Kidney epithelial cell (primary cell): ENCODE measurements at regions not wholly inside any gene's neighbourhood (a gene's known extent, or its start where the extent isn't known, plus 50 kb on each side); places are given as distances from the start of the nearest gene placed in this dataset.

Experiments
- DNase-seq: peaks from one replicate; pipeline ENCODE4 v3.0.0-alpha.2; 2010; ENCODE audit warnings: low read depth
- H3K27me3 ChIP-seq: 2 replicates; pipeline ENCODE4 v1.6.0; 2011; ENCODE audit warnings: low read length; ENCODE audit not compliant: control insufficient read depth, insufficient read depth
- H3K36me3 ChIP-seq: 2 replicates; pipeline ENCODE4 v1.5.1; 2011; ENCODE audit warnings: low read length; ENCODE audit not compliant: control insufficient read depth, insufficient read depth
- H3K4me3 ChIP-seq: 2 replicates; pipeline ENCODE4 v1.5.1; 2011; ENCODE audit warnings: low read depth, mild to moderate bottlenecking, control low read depth, low read length
- TF ChIP-seq, protein P1 (sequence below): IDR thresholded peaks from 2 replicates; pipeline ENCODE4 v1.5.1; 2011; ENCODE audit warnings: mild to moderate bottlenecking, moderate library complexity, low read length, control low read depth, inconsistent platforms; ENCODE audit not compliant: insufficient read depth, poor library complexity, severe bottlenecking

DNA sequence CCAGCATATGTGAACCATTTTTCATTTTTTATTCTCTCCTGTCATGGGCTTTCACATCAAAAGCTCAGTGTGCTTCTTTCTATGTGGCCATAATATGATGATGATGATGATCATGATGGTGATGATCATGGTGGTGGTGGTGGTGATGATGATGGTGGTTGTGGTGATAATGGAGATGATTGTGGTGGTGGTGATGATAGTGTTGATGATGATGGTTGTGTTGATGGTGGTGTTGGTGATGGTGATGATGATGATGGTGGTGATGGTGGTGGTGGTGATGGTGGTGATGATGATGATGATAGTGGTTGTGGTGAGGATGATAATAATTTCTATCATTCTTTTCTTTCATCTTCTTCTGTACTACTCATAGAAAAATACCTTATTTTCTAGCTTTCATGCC is 413.1 kb upstream of the VSTM2A start:
- DNase-seq = no peak
- no peaks in the 10 kb centered on the region for H3K36me3 ChIP-seq
- TF ChIP-seq, protein P1, sequence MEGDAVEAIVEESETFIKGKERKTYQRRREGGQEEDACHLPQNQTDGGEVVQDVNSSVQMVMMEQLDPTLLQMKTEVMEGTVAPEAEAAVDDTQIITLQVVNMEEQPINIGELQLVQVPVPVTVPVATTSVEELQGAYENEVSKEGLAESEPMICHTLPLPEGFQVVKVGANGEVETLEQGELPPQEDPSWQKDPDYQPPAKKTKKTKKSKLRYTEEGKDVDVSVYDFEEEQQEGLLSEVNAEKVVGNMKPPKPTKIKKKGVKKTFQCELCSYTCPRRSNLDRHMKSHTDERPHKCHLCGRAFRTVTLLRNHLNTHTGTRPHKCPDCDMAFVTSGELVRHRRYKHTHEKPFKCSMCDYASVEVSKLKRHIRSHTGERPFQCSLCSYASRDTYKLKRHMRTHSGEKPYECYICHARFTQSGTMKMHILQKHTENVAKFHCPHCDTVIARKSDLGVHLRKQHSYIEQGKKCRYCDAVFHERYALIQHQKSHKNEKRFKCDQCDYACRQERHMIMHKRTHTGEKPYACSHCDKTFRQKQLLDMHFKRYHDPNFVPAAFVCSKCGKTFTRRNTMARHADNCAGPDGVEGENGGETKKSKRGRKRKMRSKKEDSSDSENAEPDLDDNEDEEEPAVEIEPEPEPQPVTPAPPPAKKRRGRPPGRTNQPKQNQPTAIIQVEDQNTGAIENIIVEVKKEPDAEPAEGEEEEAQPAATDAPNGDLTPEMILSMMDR = no peak
- H3K4me3 ChIP-seq = no peak overlapping the region
- no peaks in the 10 kb centered on the region for H3K27me3 ChIP-seq

DNA sequence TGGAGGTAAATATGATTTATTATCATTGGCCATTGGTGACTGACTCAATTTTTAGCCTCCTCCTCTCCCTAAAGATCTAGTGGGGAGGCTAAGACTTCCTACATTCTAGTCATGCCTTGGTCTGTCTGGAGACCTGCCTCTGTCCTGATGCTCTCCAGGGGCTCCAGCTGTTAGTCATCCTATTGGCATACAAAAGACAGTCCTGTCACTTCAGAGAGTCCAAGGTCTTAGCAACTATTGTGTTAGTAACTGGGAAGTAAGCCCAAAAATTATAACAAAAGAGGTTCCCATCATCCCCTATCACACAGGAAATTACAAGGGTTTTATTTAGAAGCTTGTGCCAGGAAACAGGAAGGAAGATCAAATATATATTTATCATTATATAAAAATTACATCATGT is 400.6 kb upstream of the VSTM2A start:
- no peak overlapping the region for H3K4me3 ChIP-seq
- DNase-seq = no peak
- TF ChIP-seq, protein P1 = no peak
- no peaks in the 10 kb centered on the region for H3K36me3 ChIP-seq
- H3K27me3 ChIP-seq = no peaks in the 10 kb centered on the region

DNA sequence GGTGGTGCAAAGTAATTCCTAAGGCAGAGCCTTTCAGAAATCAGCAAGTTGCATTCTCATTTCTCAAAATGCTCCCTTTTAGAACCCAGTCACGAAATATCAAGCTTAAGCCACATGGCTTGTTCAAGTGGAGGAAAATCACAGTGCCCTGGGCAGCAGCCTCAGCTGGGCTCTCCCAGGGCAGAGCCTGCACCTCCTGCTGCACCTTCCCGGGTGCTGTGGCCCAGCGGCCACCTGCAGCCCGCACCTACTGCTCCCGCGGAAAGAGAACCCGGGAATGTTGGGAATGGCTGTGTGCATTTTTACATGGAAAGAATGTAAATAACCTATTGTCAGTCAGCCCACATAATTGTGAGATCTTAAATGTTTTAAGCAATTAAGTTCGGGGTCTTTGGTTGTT is 396.5 kb upstream of the VSTM2A start:
- no peak for DNase-seq
- H3K36me3 ChIP-seq = no peaks in the 10 kb centered on the region
- TF ChIP-seq, protein P1 = no peak
- H3K4me3 ChIP-seq = no peak overlapping the region
- no peaks in the 10 kb centered on the region for H3K27me3 ChIP-seq

DNA sequence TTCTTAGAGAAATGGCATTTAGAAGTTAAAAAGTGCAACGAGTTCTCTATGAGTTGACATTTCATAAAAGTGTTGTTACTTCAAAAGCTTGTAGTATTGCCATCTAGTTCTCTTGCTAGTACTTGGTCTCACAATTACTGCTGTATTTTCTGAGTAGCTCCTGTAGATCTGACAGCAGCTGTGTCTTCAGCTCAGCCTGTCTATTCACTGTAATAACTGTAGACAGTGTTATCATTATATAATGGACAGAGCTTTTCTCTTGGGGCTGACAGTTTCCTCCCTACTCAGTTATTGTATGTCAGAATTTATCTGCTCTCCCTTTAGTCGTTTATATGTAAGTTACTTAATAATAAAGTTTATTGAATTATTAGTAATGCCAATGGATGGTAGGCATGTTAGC is 388.7 kb upstream of the VSTM2A start:
- Histone ChIP-seq H3K36me3 (no peaks in the 10 kb centered on the region), H3K27me3 (no peaks in the 10 kb centered on the region), H3K4me3 (no peak overlapping the region)
- DNase-seq = no peak
- TF ChIP-seq, protein P1 = no peak

DNA sequence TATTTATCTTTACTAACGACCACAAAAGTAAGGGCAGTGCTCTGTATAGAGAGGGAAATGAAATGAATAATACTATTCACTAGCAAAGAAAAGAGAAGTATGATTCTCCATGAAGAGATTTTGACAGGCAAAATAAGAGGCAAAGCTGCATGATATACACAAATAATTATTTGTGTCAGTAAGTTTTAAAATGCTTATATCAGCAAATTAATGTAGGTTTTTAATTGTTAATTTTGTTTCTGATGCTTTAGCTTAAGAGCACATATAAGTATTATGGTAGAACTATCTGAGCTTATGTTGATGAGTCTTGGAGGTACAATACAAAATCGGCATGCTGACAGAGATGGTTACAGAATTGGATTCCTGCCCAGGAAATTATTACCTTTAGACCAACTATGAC is 383.1 kb upstream of the VSTM2A start:
- Histone ChIP-seq H3K36me3 (no peaks in the 10 kb centered on the region), H3K4me3 (no peak overlapping the region), H3K27me3 (no peaks in the 10 kb centered on the region)
- DNase-seq = no peak
- TF ChIP-seq, protein P1 = no peak

DNA sequence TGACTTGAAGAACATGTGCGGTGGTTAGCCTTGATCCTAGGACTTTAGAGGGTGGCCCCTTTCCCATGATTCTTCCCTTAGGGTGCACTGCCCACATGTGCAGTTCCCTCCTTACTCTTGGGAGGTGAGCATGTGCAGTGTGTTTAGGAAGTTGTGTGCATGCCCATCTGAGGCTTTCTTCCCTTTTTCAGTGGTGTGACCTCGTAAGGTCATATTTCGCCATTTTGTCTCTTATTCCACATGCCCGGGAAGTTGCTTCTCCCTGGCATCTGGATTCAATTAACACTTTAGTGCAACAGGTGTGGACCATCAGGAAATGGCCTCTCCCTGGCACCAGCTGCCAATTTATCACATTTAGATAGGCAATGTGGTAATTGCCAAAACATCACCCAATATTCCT is 380.6 kb upstream of the VSTM2A start:
- TF ChIP-seq, protein P1 = no peak
- no peaks in the 10 kb centered on the region for H3K27me3 ChIP-seq
- no peak overlapping the region for H3K4me3 ChIP-seq
- no peak for DNase-seq
- H3K36me3 ChIP-seq = no peaks in the 10 kb centered on the region
